ENCODE measurements at regions not wholly inside any gene's neighbourhood (a gene's known extent, or its start where the extent isn't known, plus 50 kb on each side); places are given as distances from the start of the nearest gene placed in this dataset.
A peak's percentile ranks its signal among the peaks of the same experiment; 100 is the strongest.

GRCh38 chr6:165858586-165858985, 195.5 kb upstream of the PDE10A start:
- DNase-seq (ENCODE audit: low read depth), result peak; percentile 50
- no peak overlapping the region for H3K4me3 ChIP-seq (replicated peaks; ENCODE audit: low read depth, low read length)
- peak; percentile 40 for TF ChIP-seq CTCF (IDR thresholded peaks at IDR 0.05; ENCODE audit: low read length, missing control alignments)

GRCh38 chr6:165855856-165856255, 192.8 kb upstream of the PDE10A start:
- DNase-seq (ENCODE audit: low read depth), result no peak
- no peak overlapping the region for H3K4me3 ChIP-seq (replicated peaks; ENCODE audit: low read depth, low read length)
- no peak for TF ChIP-seq CTCF (IDR thresholded peaks at IDR 0.05; ENCODE audit: low read length, missing control alignments)

GRCh38 chr6:165854863-165855593, 192.0 kb upstream of the PDE10A start:
- no peak overlapping the region for H3K4me3 ChIP-seq (replicated peaks; ENCODE audit: low read depth, low read length)
- TF ChIP-seq CTCF (IDR thresholded peaks at IDR 0.05; ENCODE audit: low read length, missing control alignments), result no peak
- no peak for DNase-seq (ENCODE audit: low read depth)

GRCh38 chr6:165854061-165854862, 191.2 kb upstream of the PDE10A start:
- no peak for DNase-seq (ENCODE audit: low read depth)
- H3K4me3 ChIP-seq (replicated peaks; ENCODE audit: low read depth, low read length), result no peak overlapping the region
- TF ChIP-seq CTCF (IDR thresholded peaks at IDR 0.05; ENCODE audit: low read length, missing control alignments), result no peak

GRCh38 chr6:165852676-165853075, 189.6 kb upstream of the PDE10A start:
- no peak overlapping the region for H3K4me3 ChIP-seq (replicated peaks; ENCODE audit: low read depth, low read length)

GRCh38 chr6:165850434-165851019, 187.5 kb upstream of the PDE10A start:
- DNase-seq (ENCODE audit: low read depth), result peak; percentile 75
- H3K4me3 ChIP-seq (replicated peaks; ENCODE audit: low read depth, low read length), result peak overlapping the region; percentile 19

More at GRCh38 chr6:165852676-165853075, 189.6 kb upstream of the PDE10A start:
- TF ChIP-seq CTCF (IDR thresholded peaks at IDR 0.05; ENCODE audit: low read length, missing control alignments), result no peak
- DNase-seq (ENCODE audit: low read depth), result no peak

More at GRCh38 chr6:165850434-165851019, 187.5 kb upstream of the PDE10A start:
- peak; percentile 100 for TF ChIP-seq CTCF (IDR thresholded peaks at IDR 0.05; ENCODE audit: low read length, missing control alignments)
